Endothelial cell of umbilical vein (primary cell): ENCODE measurements at regions not wholly inside any gene's neighbourhood (a gene's known extent, or its start where the extent isn't known, plus 50 kb on each side); places are given as distances from the start of the nearest gene placed in this dataset.

Source experiments
- BruUV-seq: library from RNA; stranded (reverse); fragments of 400-500 nt; replicated peaks from 2 replicates; lab custom pipeline; 2021; lab: Mats Ljungman, UMichigan
- CTCF ChIA-PET: fragments of 300-600, 350-600 bp; sonication (Branson Sonifier 250); formaldehyde crosslinking; loops from one replicate; lab custom pipeline; 2021; ENCODE audit warnings: antibody characterized with exemption, inconsistent platforms; lab: Charles Lee
- POLR2A ChIA-PET: fragments of 300-600, 350-600 bp; sonication (Branson Sonifier 250); formaldehyde crosslinking; loops from one replicate; lab custom pipeline; 2021; ENCODE audit warnings: antibody characterized with exemption, inconsistent platforms; lab: Charles Lee
- DNase-seq: peaks from one replicate; pipeline ENCODE4 v3.0.0-alpha.2; 2011; ENCODE audit warnings: low read depth, low spot score
- FAIRE-seq: peaks from 2 replicates; lab custom pipeline; 2011; peaks lifted over from hg19 to GRCh38; lab: Jason Lieb, UNC
- H2AFZ ChIP-seq: 2 replicates; pipeline ENCODE4 v1.6.0; 2012; ENCODE audit warnings: low read depth, low read length, control low read depth, inconsistent platforms
- H3K27ac ChIP-seq: 2 replicates; pipeline ENCODE4 v1.5.1; 2011; ENCODE audit warnings: low read depth, mild to moderate bottlenecking, control low read depth, low read length, moderate library complexity; ENCODE audit not compliant: insufficient read depth
- H3K27me3 ChIP-seq, 2 experiments: 2 replicates each; pipeline versions ENCODE4 v1.6.0 to v1.6.1; 2011; ENCODE audit warnings: low read length in 2 of 2, mixed read lengths in 1 of 2; ENCODE audit not compliant: control insufficient read depth in 2 of 2, insufficient read depth in 2 of 2
- H3K36me3 ChIP-seq, 2 experiments: 2 replicates in 1 of 2; 3 replicates in 1 of 2; pipeline ENCODE4 v1.5.1; 2011; ENCODE audit warnings: low read length in 2 of 2, mild to moderate bottlenecking in 1 of 2, moderate library complexity in 1 of 2; ENCODE audit not compliant: control insufficient read depth in 2 of 2, insufficient read depth in 2 of 2; ENCODE audit errors: extremely low read depth in 1 of 2
- H3K4me1 ChIP-seq: 3 replicates; pipeline ENCODE4 v1.5.1; 2011; ENCODE audit warnings: mild to moderate bottlenecking, low read length; ENCODE audit not compliant: control insufficient read depth, insufficient read depth; ENCODE audit errors: extremely low read depth
- H3K4me2 ChIP-seq: 2 replicates; pipeline ENCODE4 v1.6.1; 2011; ENCODE audit warnings: low read length, control low read depth, mixed read lengths; ENCODE audit not compliant: insufficient read depth
- H3K4me3 ChIP-seq, 3 experiments: fragments of 200-600 bp in 1 of 3; sonication (generic), shearing (Covaris generic) in 1 of 3; replicated peaks in 1 of 3; 2 replicates each; pipeline ENCODE4 v1.5.1; 2011 to 2016; ENCODE audit warnings: control low read depth in 3 of 3, low read length in 3 of 3, mild to moderate bottlenecking in 2 of 3, inconsistent platforms in 1 of 3, low read depth in 1 of 3, moderate library complexity in 1 of 3; ENCODE audit not compliant: insufficient read depth in 1 of 3
- H3K79me2 ChIP-seq: 2 replicates; pipeline ENCODE4 v1.6.0; 2012; ENCODE audit warnings: low read length, inconsistent platforms; ENCODE audit not compliant: control insufficient read depth, insufficient read depth
- H3K9ac ChIP-seq: replicated peaks from 2 replicates; pipeline ENCODE3; 2011; ENCODE audit warnings: low read length, control low read depth; ENCODE audit not compliant: insufficient read depth; ENCODE audit errors: extremely low read depth
- H3K9me1 ChIP-seq: replicated peaks from 3 replicates; pipeline ENCODE4 v1.6.0; 2011; ENCODE audit warnings: mild to moderate bottlenecking, low read length; ENCODE audit not compliant: control insufficient read depth, insufficient read depth; ENCODE audit errors: extremely low read depth
- H3K9me3 ChIP-seq: replicated peaks from 2 replicates; pipeline ENCODE4 v1.5.1; 2012; ENCODE audit warnings: low read length, inconsistent platforms; ENCODE audit not compliant: control insufficient read depth, insufficient read depth
- H4K20me1 ChIP-seq: replicated peaks from 2 replicates; pipeline ENCODE3; 2011; ENCODE audit warnings: mild to moderate bottlenecking, low read length; ENCODE audit not compliant: control insufficient read depth, insufficient read depth; ENCODE audit errors: extremely low read depth
- CTCF ChIP-seq, 2 donors: IDR thresholded peaks; 1 replicate in 1 of 2; 2 replicates in 1 of 2; pipeline ENCODE4 v1.5.1; 2011; ENCODE audit warnings: low read length in 2 of 2, mild to moderate bottlenecking in 2 of 2, moderate library complexity in 2 of 2, control low read depth in 1 of 2, inconsistent platforms in 1 of 2, low read depth in 1 of 2; ENCODE audit not compliant: insufficient read depth in 1 of 2; ENCODE audit errors: extremely low read depth in 1 of 2
- EZH2 ChIP-seq: IDR thresholded peaks from 2 replicates; pipeline ENCODE4 v1.6.1; 2012; ENCODE audit warnings: borderline replicate concordance, low read depth, mild to moderate bottlenecking, moderate library complexity, low read length, inconsistent platforms; ENCODE audit not compliant: severe bottlenecking
- FOS ChIP-seq: IDR thresholded peaks from 2 replicates; pipeline ENCODE4 v1.6.1; 2011; ENCODE audit warnings: mild to moderate bottlenecking, low read length, moderate library complexity, borderline replicate concordance; ENCODE audit not compliant: insufficient read depth
- GATA2 ChIP-seq: IDR thresholded peaks from 2 replicates; pipeline ENCODE4 v1.7.0; 2011; ENCODE audit warnings: low read depth, mild to moderate bottlenecking, moderate library complexity, mixed read lengths, low read length; ENCODE audit not compliant: insufficient read length, insufficient read depth
- JUN ChIP-seq: IDR thresholded peaks from 2 replicates; pipeline ENCODE4 v1.6.1; 2011; ENCODE audit warnings: borderline replicate concordance, low read depth; ENCODE audit not compliant: insufficient read length, insufficient read depth
- MAX ChIP-seq: IDR thresholded peaks from 2 replicates; pipeline ENCODE4 v1.6.1; 2011; ENCODE audit not compliant: insufficient read depth, insufficient read length
- MYC ChIP-seq: IDR thresholded peaks from one replicate; pipeline ENCODE4 v1.6.1; 2011; ENCODE audit warnings: mild to moderate bottlenecking, low read depth, low read length
- POLR2A ChIP-seq: IDR thresholded peaks from 2 replicates; pipeline ENCODE4 v1.6.1; 2012; ENCODE audit warnings: low read depth, mild to moderate bottlenecking, control low read depth, low read length
- POLR2AphosphoS5 ChIP-seq: IDR thresholded peaks from 2 replicates; pipeline ENCODE4 v1.6.1; 2012; ENCODE audit warnings: low read depth, mild to moderate bottlenecking, control low read depth, low read length, moderate library complexity; ENCODE audit not compliant: insufficient read depth
- dilution Hi-C: fragments of 300-500 bp; cut with MboI; formaldehyde crosslinking; loops from one replicate; pipeline ENCODE4 v1.15.0; 2019; ENCODE audit warnings: low sequenced_read_pairs; ENCODE audit not compliant: extremely low pct_ligation_motif_present
- intact Hi-C: fragments of 100-400 bp; cut with micrococcal nuclease; formaldehyde crosslinking; loops from one replicate; pipeline ENCODE4 v1.10.0; 2022

- dilution Hi-C loops (no loop called here), intact Hi-C loops (loop anchor here (5.0 kb wide), 1 partner anchor 105 kb away; the partner anchor contains the start of gene SLC1A1)
- CTCF ChIA-PET, result interaction anchor here (1.1 to 2.3 kb wide), 5 partner anchors 36 to 320 kb away, joined by 3 to 21 read pairs (median 3); no protein-coding TSS in a partner anchor
- H3K9me3 ChIP-seq, result no peaks in the 10 kb centered on the region
- DNase-seq (no peak), FAIRE-seq (no peak)
- POLR2A ChIA-PET, result no interaction called here
- H3K4me3 ChIP-seq, result no peak overlapping the region
- no peaks in the 10 kb centered on the region for H3K4me1 ChIP-seq
- H3K27me3 ChIP-seq, result peaks cover 0 to 2% of the 10 kb centered on the region in 2 experiments
- no peaks in the 10 kb centered on the region for H3K79me2 ChIP-seq
- H2AFZ ChIP-seq, result no peak overlapping the region
- no TSS peak for BruUV-seq
- H3K9ac ChIP-seq, result no peak overlapping the region
- no peaks in the 10 kb centered on the region for H3K9me1 ChIP-seq
- no peaks in the 10 kb centered on the region for H3K36me3 ChIP-seq
- H3K4me2 ChIP-seq, result no peak overlapping the region
- no peaks in the 10 kb centered on the region for H4K20me1 ChIP-seq
- H3K27ac ChIP-seq, result no peak overlapping the region
- no peak for TF ChIP-seq POLR2AphosphoS5
- no peak for TF ChIP-seq MYC
- no peak for TF ChIP-seq CTCF (IDR thresholded peaks at IDR 0.05; ENCODE audit: extremely low read depth in 1 of 2, insufficient read depth in 1 of 2, low read depth in 1 of 2, low read length in 2 of 2)
- no peak for TF ChIP-seq POLR2A
- TF ChIP-seq GATA2, result no peak
- no peak for TF ChIP-seq MAX
- TF ChIP-seq FOS, result no peak
- no peak for TF ChIP-seq JUN
- no peak for TF ChIP-seq EZH2
Measured at GRCh38 chr9:4386819-4387218, 87.0 kb upstream of the GLIS3 start.
